NCI-H526 (cell line): ENCODE measurements at regions not wholly inside any gene's neighbourhood (a gene's known extent, or its start where the extent isn't known, plus 50 kb on each side); places are given as distances from the start of the nearest gene placed in this dataset.
A peak's percentile ranks its signal among the peaks of the same experiment; 100 is the strongest.

ENCODE experiments used
- DNase-seq, 2 experiments: peaks; one replicate each; lab custom pipeline; 2025; lab: John Stamatoyannopoulos, UW

- DNase-seq, result peak in 1 of 2 experiments; percentile 14
Observed at GRCh38 chr5:2442496-2443354, 308.8 kb downstream of the IRX2 start.

- DNase-seq, result no peak
Observed at GRCh38 chr5:2441495-2442180, 309.8 kb downstream of the IRX2 start.

GRCh38 chr5:2439608-2440007 is 311.9 kb downstream of the IRX2 start:
- DNase-seq, result no peak

- DNase-seq, result no peak
Observed at GRCh38 chr5:2433086-2433485, 318.4 kb downstream of the IRX2 start.

GRCh38 chr5:2432076-2432920 is 319.2 kb downstream of the IRX2 start:
- no peak for DNase-seq

GRCh38 chr5:2430606-2431005 is 320.9 kb downstream of the IRX2 start:
- DNase-seq, result no peak

DNA sequence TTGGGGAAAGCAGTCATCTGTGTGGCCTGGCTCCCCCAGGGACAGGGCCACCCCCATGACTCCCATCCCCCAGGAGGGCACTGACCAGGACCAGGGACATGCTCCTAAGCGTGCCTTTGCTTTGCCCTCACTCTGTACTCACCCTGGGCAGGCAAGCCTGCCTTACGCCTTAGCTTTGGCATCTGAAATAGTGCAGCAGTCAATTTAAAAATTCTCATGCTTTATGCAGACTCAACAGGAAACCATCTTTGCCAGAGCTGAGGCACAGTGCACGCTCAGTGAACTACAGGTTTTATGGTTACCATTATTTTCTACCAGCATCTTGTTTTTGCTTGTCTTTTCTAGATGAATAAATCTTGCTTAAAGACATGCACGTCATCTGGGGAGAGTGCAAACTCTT is 323.5 kb downstream of the IRX2 start:
- no peak for DNase-seq

DNA sequence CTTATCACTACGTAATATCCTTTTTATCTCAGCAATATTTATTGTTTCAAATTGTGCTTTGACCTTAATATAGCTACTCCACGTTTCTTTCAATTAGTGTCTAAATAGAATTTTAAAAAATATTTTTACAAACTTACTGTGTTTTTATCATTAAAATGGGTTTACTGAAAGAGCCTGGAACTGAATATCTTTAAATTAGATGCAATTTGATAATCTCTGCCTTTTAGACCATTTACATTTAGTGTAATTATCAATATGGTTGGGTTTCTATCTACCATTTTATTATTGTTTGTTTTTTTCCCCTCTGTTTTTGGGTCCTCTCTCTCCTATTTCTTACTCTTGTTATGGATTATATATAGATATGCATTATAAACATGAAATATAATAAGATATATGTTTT is 327.8 kb downstream of the IRX2 start:
- DNase-seq, result no peak

DNA sequence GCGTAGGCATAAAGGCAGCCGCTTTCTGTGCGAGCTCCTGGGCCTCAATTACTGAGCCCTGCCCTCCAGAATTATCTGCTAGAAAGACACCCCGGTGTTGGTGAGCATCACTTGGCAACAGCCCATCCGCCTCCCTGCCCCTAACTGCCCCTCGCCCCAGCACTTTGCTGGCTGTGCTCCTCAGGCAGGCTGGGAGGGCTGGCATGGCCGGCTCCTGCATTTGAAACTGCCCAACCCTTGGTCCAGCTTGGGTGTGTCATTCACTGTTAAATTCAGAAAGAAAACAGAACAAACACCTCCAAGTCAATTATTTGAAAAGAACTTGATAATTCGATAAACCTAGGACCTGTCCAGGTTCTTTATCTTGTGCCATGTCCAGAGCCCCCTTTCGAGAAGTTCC is 334.2 kb downstream of the IRX2 start:
- DNase-seq, result no peak

- peak in 1 of 2 experiments; percentile 56 for DNase-seq
Observed at GRCh38 chr5:2415678-2416077, 335.8 kb downstream of the IRX2 start.

DNA sequence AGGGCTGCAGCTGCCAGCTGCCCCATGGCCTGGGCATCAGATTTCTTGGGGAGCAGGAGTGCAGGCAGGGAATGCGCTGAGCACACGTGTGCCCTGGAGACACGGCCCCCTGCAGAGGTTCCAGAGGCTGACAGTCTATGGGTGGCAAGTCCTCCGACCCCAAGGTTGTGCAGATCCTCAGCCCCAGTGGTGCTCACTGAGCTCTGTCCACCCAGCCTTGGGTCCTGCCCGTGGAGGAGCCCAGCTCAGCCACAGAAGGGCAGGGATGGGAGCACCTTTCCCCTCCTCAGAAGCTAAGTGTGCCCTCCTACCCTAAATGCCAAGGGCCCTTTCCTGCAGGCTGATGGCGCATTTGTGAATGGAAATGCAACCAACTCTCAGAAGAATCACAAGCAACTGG is 341.0 kb downstream of the IRX2 start:
- no peak for DNase-seq

GRCh38 chr5:2403296-2403695 is 348.2 kb downstream of the IRX2 start:
- no peak for DNase-seq

- no peak for DNase-seq
Observed at GRCh38 chr5:2399804-2400203, 351.7 kb downstream of the IRX2 start.

DNA sequence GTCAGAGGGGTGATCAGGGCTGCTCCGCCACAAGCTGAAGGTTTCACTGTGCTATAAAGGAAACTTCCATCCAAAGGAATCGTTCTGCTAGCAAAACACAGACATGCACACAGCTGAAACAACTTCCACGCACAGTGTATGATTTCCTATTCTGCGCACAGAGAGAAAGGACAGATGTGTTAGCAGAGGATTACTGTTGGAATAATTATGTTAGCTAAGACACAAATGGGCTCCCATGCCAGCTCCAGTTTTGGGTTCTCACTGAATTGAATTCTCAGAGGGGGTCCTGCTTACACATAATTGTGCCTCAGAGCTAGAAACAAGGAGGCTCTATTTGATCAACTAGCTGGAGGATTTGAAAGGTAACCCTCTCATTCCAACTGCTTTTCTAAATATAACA is 352.4 kb downstream of the IRX2 start:
- no peak for DNase-seq

GRCh38 chr5:2393556-2393955 is 357.9 kb downstream of the IRX2 start:
- DNase-seq, result no peak

DNA sequence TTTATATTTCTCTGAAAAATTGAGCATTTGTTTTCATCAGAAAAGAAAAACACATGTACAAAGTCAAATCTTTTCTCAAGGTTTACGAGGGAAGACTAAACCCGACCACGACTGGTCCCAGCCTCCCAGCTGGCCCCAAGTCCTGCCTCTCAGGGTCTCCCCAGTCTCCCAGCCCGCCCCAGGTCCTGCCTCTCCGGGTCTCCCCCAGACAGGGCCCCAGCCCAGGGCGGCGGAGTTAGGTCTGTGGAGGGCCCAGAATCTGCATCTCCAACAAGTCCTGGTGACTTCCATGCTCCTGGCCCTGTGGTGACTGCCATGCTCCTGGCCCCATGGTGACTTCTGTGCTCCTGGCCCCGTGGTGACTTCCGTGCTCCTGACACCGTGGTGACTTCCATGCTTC is 359.9 kb downstream of the IRX2 start:
- DNase-seq, result no peak

DNA sequence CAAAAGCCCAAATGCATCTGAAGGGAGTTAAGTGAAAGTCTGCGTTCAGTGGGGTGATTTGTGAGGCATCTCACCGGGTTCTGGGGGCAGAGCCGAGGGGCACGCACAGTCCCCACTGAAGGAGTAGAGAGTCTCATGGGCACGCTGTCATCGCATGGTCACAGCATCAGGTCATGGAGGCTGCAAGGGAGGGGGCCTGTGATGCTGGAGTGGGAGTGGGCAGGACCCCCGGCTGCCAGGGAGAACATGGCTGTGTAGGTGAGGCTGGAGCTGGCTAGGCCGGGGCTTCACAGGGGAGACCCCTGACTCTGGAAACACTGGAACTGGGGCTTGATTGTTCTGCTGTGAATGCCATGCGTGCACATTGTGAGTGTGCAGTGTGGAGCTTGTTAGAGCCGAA is 360.5 kb downstream of the IRX2 start:
- no peak for DNase-seq

GRCh38 chr5:2388571-2388970 is 362.9 kb downstream of the IRX2 start:
- no peak for DNase-seq

DNA sequence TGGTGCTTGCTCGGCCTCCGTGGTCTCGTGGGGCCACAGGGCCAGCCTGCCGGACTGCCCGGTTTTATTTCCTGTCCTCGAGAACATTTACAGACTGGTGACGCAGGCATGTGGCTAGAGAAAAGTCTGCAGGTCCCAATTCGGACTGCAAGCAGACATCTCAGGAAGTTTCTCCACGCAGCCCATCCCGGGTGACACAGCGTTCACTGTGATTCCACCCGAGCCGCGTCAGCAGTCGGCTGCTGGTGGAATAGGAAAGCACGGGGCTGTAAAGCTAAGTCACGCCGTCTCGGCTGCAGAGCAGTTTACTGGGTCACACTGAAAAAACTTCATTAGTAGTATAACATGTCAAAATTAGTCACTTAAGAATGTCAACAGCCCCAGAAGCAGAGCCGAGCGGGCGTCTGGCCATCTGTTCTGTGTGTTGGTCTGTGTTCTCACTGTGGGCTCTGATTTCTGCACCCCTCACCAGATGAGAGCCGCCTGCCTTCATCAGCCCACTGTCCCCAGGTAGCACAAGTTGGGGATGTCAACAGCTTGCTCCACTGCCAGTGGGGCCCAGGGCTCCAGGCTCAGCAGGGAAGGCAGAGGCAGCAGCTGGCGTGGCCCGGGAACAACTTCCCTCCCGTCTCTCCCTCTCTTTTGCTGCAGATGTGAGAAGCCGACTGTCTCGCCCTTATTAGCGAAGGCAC is 363.7 kb downstream of the IRX2 start:
- DNase-seq, result no peak

GRCh38 chr5:2387250-2387633 is 364.2 kb downstream of the IRX2 start:
- DNase-seq, result no peak

DNA sequence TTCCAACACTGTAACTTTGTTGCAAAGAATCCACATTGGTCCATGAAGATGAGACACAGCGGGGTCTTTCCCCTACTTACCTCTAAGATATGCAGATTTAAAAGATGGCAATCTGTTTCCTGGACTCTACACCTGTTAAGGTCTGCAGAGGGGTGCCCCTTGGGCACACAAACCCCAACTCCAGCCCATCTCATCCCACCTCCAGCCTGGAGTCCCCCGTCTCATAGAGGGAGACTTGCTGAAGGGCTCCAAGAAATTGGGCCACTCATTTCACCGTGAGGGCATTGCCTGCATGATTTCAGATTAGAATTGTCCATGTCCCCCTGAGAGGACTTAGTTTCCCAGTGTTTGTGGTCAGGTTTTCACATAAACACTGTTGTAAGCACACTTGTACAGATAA is 365.7 kb downstream of the IRX2 start:
- DNase-seq, result no peak

DNA sequence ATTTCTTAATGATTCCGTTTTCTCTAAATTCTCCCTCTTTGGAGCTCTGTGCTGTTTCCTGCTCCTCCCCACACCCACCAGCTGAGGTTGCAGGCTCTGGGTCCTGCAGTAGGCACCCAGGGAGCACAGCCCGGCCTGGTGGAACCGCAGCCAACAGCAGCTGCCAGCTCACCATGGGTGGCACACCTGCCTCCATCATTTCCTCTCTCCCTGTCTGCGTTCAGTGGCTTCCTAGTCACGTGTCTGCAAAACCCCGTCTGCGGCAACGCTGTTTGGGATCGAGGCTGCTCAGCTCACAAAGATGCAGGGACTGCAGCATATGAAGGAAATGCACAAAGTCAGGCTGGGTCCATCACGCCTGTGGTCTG is 367.8 kb downstream of the IRX2 start:
- DNase-seq, result no peak
